B cell (primary cell): ENCODE measurements at regions not wholly inside any gene's neighbourhood (a gene's known extent, or its start where the extent isn't known, plus 50 kb on each side); places are given as distances from the start of the nearest gene placed in this dataset.

Experiments
- ATAC-seq: fragments of 200-7000 bp; cut with Tn5 transposase; one replicate; pipeline ENCODE4 v1.10.0; 2021; ENCODE audit warnings: low read depth, mild to moderate bottlenecking, moderate number of reproducible peaks, moderate library complexity
- CTCF ChIA-PET: fragments of 350-600 bp; sonication (Branson Sonifier 250); formaldehyde crosslinking; loops from one replicate; lab custom pipeline; 2021; ENCODE audit warnings: antibody characterized with exemption, inconsistent platforms; lab: Charles Lee
- POLR2A ChIA-PET: fragments of 350-600 bp; sonication (Branson Sonifier 250); formaldehyde crosslinking; loops from one replicate; lab custom pipeline; 2021; ENCODE audit warnings: antibody characterized with exemption; lab: Charles Lee
- DNase-seq: peaks from one replicate; pipeline ENCODE4 v3.0.0; 2013
- H2AFZ ChIP-seq: 2 replicates; pipeline ENCODE4 v1.6.1; 2012; ENCODE audit warnings: mild to moderate bottlenecking, low read depth, low read length; ENCODE audit not compliant: insufficient read depth, poor library complexity, severe bottlenecking
- H3K27ac ChIP-seq, 2 donors: 1 replicate in 1 of 2; 2 replicates in 1 of 2; pipeline ENCODE4 v1.5.1; 2012 to 2013; ENCODE audit warnings: low read length in 2 of 2, mild to moderate bottlenecking in 2 of 2, moderate library complexity in 1 of 2
- H3K27me3 ChIP-seq, 4 experiments: fragments of 200-600 bp in 1 of 4; sonication (generic) in 1 of 4; replicated peaks in 1 of 4; 1 replicate in 2 of 4; 2 replicates in 2 of 4; pipeline versions ENCODE4 v1.6.1 to v1.7.0; 2013 to 2016; ENCODE audit warnings: low read length in 3 of 4, mild to moderate bottlenecking in 2 of 4, mixed read lengths in 1 of 4, moderate library complexity in 1 of 4; ENCODE audit not compliant: insufficient read depth in 4 of 4, control insufficient read depth in 3 of 4; ENCODE audit errors: control extremely low read depth in 1 of 4
- H3K36me3 ChIP-seq, 2 experiments: replicated peaks in 1 of 2; 1 replicate in 1 of 2; 2 replicates in 1 of 2; pipeline versions ENCODE4 v1.6.1 to v1.7.1; 2013; ENCODE audit warnings: low read length in 1 of 2; ENCODE audit not compliant: insufficient read depth in 2 of 2, control insufficient read depth in 1 of 2; ENCODE audit errors: control extremely low read depth in 1 of 2, extremely low read depth in 1 of 2
- H3K4me1 ChIP-seq, 2 donors: fragments of 200-600 bp in 1 of 2; sonication (generic) in 1 of 2; 1 replicate in 1 of 2; 2 replicates in 1 of 2; pipeline versions ENCODE4 v1.5.1 to v1.6.1; 2013 to 2017; ENCODE audit warnings: low read length in 2 of 2; ENCODE audit not compliant: control insufficient read depth in 2 of 2, insufficient read depth in 2 of 2
- H3K4me2 ChIP-seq: replicated peaks from 2 replicates; pipeline ENCODE3; 2012; ENCODE audit warnings: mild to moderate bottlenecking, low read depth, low read length; ENCODE audit not compliant: poor library complexity, severe bottlenecking
- H3K4me3 ChIP-seq, 5 experiments: fragments of 200-600 bp in 1 of 5; sonication (generic) in 1 of 5; 1 replicate in 3 of 5; 2 replicates in 2 of 5; pipeline versions ENCODE4 v1.5.1 to v1.7.0; 2011 to 2016; ENCODE audit warnings: low read length in 4 of 5, mild to moderate bottlenecking in 4 of 5, low read depth in 2 of 5, control low read depth in 1 of 5, moderate library complexity in 1 of 5; ENCODE audit not compliant: insufficient read depth in 1 of 5; ENCODE audit errors: control extremely low read depth in 1 of 5, extremely low read depth in 1 of 5
- H3K79me2 ChIP-seq: fragments of 200-600 bp; sonication (generic); one replicate; pipeline ENCODE4 v1.6.0; 2016; ENCODE audit warnings: low read length; ENCODE audit not compliant: control insufficient read depth, insufficient read depth
- H3K9ac ChIP-seq: fragments of 200-600 bp; sonication (generic); 2 replicates; pipeline ENCODE4 v1.6.1; 2017; ENCODE audit warnings: mild to moderate bottlenecking, low read length, moderate library complexity
- H3K9me3 ChIP-seq, 3 donors: one replicate each; pipeline versions ENCODE4 v1.6.1 to v1.7.1; 2013; ENCODE audit warnings: low read length in 2 of 3; ENCODE audit not compliant: control insufficient read depth in 2 of 3, insufficient read depth in 1 of 3; ENCODE audit errors: control extremely low read depth in 1 of 3
- H4K20me1 ChIP-seq: 2 replicates; pipeline ENCODE4 v1.6.0; 2012; ENCODE audit warnings: mild to moderate bottlenecking, low read length; ENCODE audit not compliant: insufficient read depth, control insufficient read depth, poor library complexity, severe bottlenecking
- H3K27ac Mint-ChIP-seq: one replicate; pipeline ENCODE4 v1.8.0; 2021; ENCODE audit warnings: mixed read lengths
- H3K27me3 Mint-ChIP-seq: one replicate; pipeline ENCODE4 v1.8.0; 2021; ENCODE audit warnings: mixed read lengths
- H3K4me1 Mint-ChIP-seq: one replicate; pipeline ENCODE4 v1.8.0; 2021; ENCODE audit warnings: mixed read lengths
- H3K4me3 Mint-ChIP-seq: one replicate; pipeline ENCODE4 v1.8.0; 2021; ENCODE audit warnings: mixed read lengths
- H3K9me3 Mint-ChIP-seq: one replicate; pipeline ENCODE4 v1.8.0; 2022; ENCODE audit warnings: mixed read lengths; ENCODE audit not compliant: insufficient read depth
- CTCF ChIP-seq: fragments of 200-600 bp; IDR thresholded peaks from one replicate; pipeline ENCODE4 v1.8.0; 2022; ENCODE audit warnings: antibody characterized with exemption, mild to moderate bottlenecking
- EZH2 ChIP-seq: IDR thresholded peaks from 2 replicates; pipeline ENCODE4 v1.6.1; 2012; ENCODE audit warnings: borderline replicate concordance, low read depth, mild to moderate bottlenecking, moderate library complexity, low read length; ENCODE audit not compliant: insufficient read depth, poor library complexity, severe bottlenecking
- WGBS: methylation state at CpG from one replicate; pipeline ENCODE4 v1.1.5; 2013; ENCODE audit warnings: missing lambda C conversion rate; ENCODE audit not compliant: insufficient coverage; 5-methylcytosine and 5-hydroxymethylcytosine counted together
- intact Hi-C: fragments of 100-400 bp; cut with micrococcal nuclease; formaldehyde crosslinking; loops from one replicate; pipeline ENCODE4 v1.10.0; 2022

GRCh38 chr14:98074111-98074510, 1197.9 kb downstream of the BCL11B start:
- ATAC-seq (no peak), DNase-seq (no peak)
- Mint-ChIP-seq H3K4me3 (no peak overlapping the region), H3K9me3 (peaks cover 2% of the 10 kb centered on the region), H3K4me1 (no peaks in the 10 kb centered on the region), H3K27me3 (no peaks in the 10 kb centered on the region), H3K27ac (no peak overlapping the region)
- no peak overlapping the region for H3K4me3 ChIP-seq
- H3K4me1 ChIP-seq = no peaks in the 10 kb centered on the region
- H3K4me2 ChIP-seq = no peak overlapping the region
- no peaks in the 10 kb centered on the region for H3K27me3 ChIP-seq
- no peaks in the 10 kb centered on the region for H3K79me2 ChIP-seq
- H3K9ac ChIP-seq = no peak overlapping the region
- H3K9me3 ChIP-seq = peaks cover 0 to 12% (median 0%) of the 10 kb centered on the region in 3 donors
- intact Hi-C loops = no loop called here
- ChIA-PET CTCF (no interaction called here), POLR2A (no interaction called here)
- H3K36me3 ChIP-seq = no peaks in the 10 kb centered on the region
- no CpG with 5 or more reads among the region's 5 CpGs for WGBS
- TF ChIP-seq CTCF (no peak), EZH2 (no peak)
- H3K27ac ChIP-seq = no peak overlapping the region
- H2AFZ ChIP-seq = no peak overlapping the region
- H4K20me1 ChIP-seq = no peaks in the 10 kb centered on the region

- ChIA-PET POLR2A (no interaction called here), CTCF (no interaction called here)
- no peaks in the 10 kb centered on the region for H3K27me3 Mint-ChIP-seq
- WGBS = 73% methylated on average over 3 of the region's 3 CpGs
- Histone ChIP-seq H3K4me2 (no peak overlapping the region), H3K4me1 (no peaks in the 10 kb centered on the region), H4K20me1 (no peaks in the 10 kb centered on the region), H3K79me2 (no peaks in the 10 kb centered on the region), H3K36me3 (no peaks in the 10 kb centered on the region), H3K27ac (no peak overlapping the region), H2AFZ (no peak overlapping the region), H3K9ac (no peak overlapping the region), H3K4me3 (no peak overlapping the region), H3K27me3 (no peaks in the 10 kb centered on the region), H3K9me3 (peaks cover 0 to 7% (median 0%) of the 10 kb centered on the region in 3 donors)
- TF ChIP-seq EZH2 (no peak), CTCF (no peak)
- no peak overlapping the region for H3K27ac Mint-ChIP-seq
- H3K4me1 Mint-ChIP-seq = no peaks in the 10 kb centered on the region
- intact Hi-C loops = no loop called here
- no peak overlapping the region for H3K4me3 Mint-ChIP-seq
- ATAC-seq = no peak
- H3K9me3 Mint-ChIP-seq = peaks cover 8% of the 10 kb centered on the region
- DNase-seq = no peak
These were observed 1194.8 kb downstream of the BCL11B start for GRCh38 chr14:98077176-98077575.
